K562 (cell line): ENCODE measurements at regions not wholly inside any gene's neighbourhood (a gene's known extent, or its start where the extent isn't known, plus 50 kb on each side); places are given as distances from the start of the nearest gene placed in this dataset.

Experiments
- ATAC-seq: fragments of 200-7000 bp; cut with Tn5 transposase; 3 replicates; pipeline ENCODE4 v1.9.1; 2020; ENCODE audit warnings: moderate library complexity
- BruUV-seq: library from RNA; stranded (reverse); fragments of 400-500 nt; replicated peaks from 2 replicates; lab custom pipeline; 2021; lab: Mats Ljungman, UMichigan
- CTCF ChIA-PET: fragments of 300-600 bp; formaldehyde crosslinking; extraction: SDS; loops from one replicate; lab custom pipeline; 2021; ENCODE audit warnings: low intra/inter-chr PET ratio; lab: Yijun Ruan, JAX
- POLR2A ChIA-PET: fragments of 300-600, 350-650 bp; sonication (Branson Sonifier 250); formaldehyde crosslinking; extraction: SDS; loops from one replicate; lab custom pipeline; 2021; ENCODE audit warnings: antibody characterized with exemption, inconsistent platforms; lab: Yijun Ruan, JAX
- DNase-seq, 4 experiments: peaks; one replicate each; pipeline versions ENCODE4 v3.0.0 to v3.0.0-alpha.2; 2011 to 2018; ENCODE audit warnings: low spot score in 3 of 4, mixed read lengths in 3 of 4; ENCODE audit errors: extremely low read depth in 1 of 4
- FAIRE-seq: peaks from 2 replicates; lab custom pipeline; 2011; peaks lifted over from hg19 to GRCh38; lab: Jason Lieb, UNC
- H2AFZ ChIP-seq: 2 replicates; pipeline ENCODE4 v1.6.0; 2011; ENCODE audit warnings: low read depth, low read length, control low read depth, inconsistent platforms
- H3K27ac ChIP-seq: fragments of 200-600 bp; 3 replicates; pipeline ENCODE4 v1.8.0; 2011; ENCODE audit warnings: low read depth, mild to moderate bottlenecking, control low read depth, inconsistent platforms, low read length, moderate library complexity, mixed read lengths; ENCODE audit errors: extremely low read depth
- H3K27me3 ChIP-seq, 2 experiments: fragments of 300-600 bp in 1 of 2; 2 replicates in 1 of 2; 3 replicates in 1 of 2; pipeline versions ENCODE4 v1.6.0 to v1.8.0; 2011; ENCODE audit warnings: inconsistent platforms in 2 of 2, low read length in 2 of 2, mild to moderate bottlenecking in 1 of 2, mixed read lengths in 1 of 2, moderate library complexity in 1 of 2; ENCODE audit not compliant: control insufficient read depth in 2 of 2, insufficient read depth in 2 of 2
- H3K36me3 ChIP-seq: fragments of 300-600 bp; 3 replicates; pipeline ENCODE4 v1.8.0; 2011; ENCODE audit warnings: mild to moderate bottlenecking, low read length, inconsistent platforms; ENCODE audit not compliant: control insufficient read depth, insufficient read depth
- H3K4me1 ChIP-seq, 2 experiments: fragments of 200-600 bp in 1 of 2; replicated peaks in 1 of 2; 2 replicates in 1 of 2; 3 replicates in 1 of 2; pipeline versions ENCODE4 v1.5.1 to v1.8.0; 2011; ENCODE audit warnings: inconsistent platforms in 2 of 2, low read length in 2 of 2, mild to moderate bottlenecking in 1 of 2, mixed read lengths in 1 of 2, moderate library complexity in 1 of 2; ENCODE audit not compliant: control insufficient read depth in 2 of 2, insufficient read depth in 2 of 2
- H3K4me2 ChIP-seq: 2 replicates; pipeline ENCODE4 v1.6.1; 2011; ENCODE audit warnings: low read length, control low read depth, inconsistent platforms, mixed read lengths; ENCODE audit not compliant: insufficient read depth
- H3K4me3 ChIP-seq: fragments of 200-600 bp; sonication (generic), shearing (Covaris generic); 2 replicates; pipeline ENCODE4 v1.5.1; 2016; ENCODE audit warnings: control low read depth, inconsistent platforms
- H3K79me2 ChIP-seq: fragments of 200-600 bp; 3 replicates; pipeline ENCODE4 v1.8.0; 2011; ENCODE audit warnings: low read length, inconsistent platforms; ENCODE audit not compliant: control insufficient read depth, insufficient read depth
- H3K9ac ChIP-seq, 2 experiments: 2 replicates each; pipeline versions ENCODE4 v1.6.0 to v1.6.1; 2011; ENCODE audit warnings: low read depth in 2 of 2, low read length in 2 of 2, control low read depth in 1 of 2, inconsistent platforms in 1 of 2, mild to moderate bottlenecking in 1 of 2, mixed read lengths in 1 of 2; ENCODE audit not compliant: insufficient read depth in 1 of 2
- H3K9me1 ChIP-seq: one replicate; pipeline ENCODE4 v1.6.0; 2011; ENCODE audit warnings: inconsistent platforms, mild to moderate bottlenecking, low read length, moderate library complexity; ENCODE audit not compliant: control insufficient read depth, insufficient read depth
- H3K9me3 ChIP-seq: replicated peaks from 2 replicates; pipeline ENCODE4 v1.5.1; 2011; ENCODE audit warnings: low read depth, low read length, inconsistent platforms; ENCODE audit not compliant: control insufficient read depth, insufficient read depth
- H4K20me1 ChIP-seq: replicated peaks from 2 replicates; pipeline ENCODE4 v1.6.1; 2011; ENCODE audit warnings: low read length, inconsistent platforms, mixed read lengths; ENCODE audit not compliant: control insufficient read depth, insufficient read depth
- RREB1 ChIP-seq: fragments of 250-450 bp; sonication (Bioruptor Pico); IDR thresholded peaks from 2 replicates; pipeline ENCODE4 v1.4.0; 2020
- SMARCC2 ChIP-seq: fragments of 450-650 bp; IDR thresholded peaks from 2 replicates; pipeline ENCODE4 v1.6.1; 2017; ENCODE audit warnings: antibody characterized with exemption, moderate library complexity, mild to moderate bottlenecking, low read depth
- SUPT5H ChIP-seq: fragments of 450-650 bp; IDR thresholded peaks from 2 replicates; pipeline ENCODE4 v1.6.1; 2016
- TAF1 ChIP-seq: IDR thresholded peaks from 2 replicates; pipeline ENCODE4 v1.6.1; 2011; ENCODE audit warnings: mild to moderate bottlenecking, low read length, moderate library complexity; ENCODE audit not compliant: insufficient read depth, control insufficient read depth, severe bottlenecking; ENCODE audit errors: extremely low read depth
- ZNF408 ChIP-seq: fragments of 250-450 bp; sonication (Bioruptor Pico); IDR thresholded peaks from 2 replicates; pipeline ENCODE4 v1.4.0; 2020; ENCODE audit warnings: low read depth, mild to moderate bottlenecking, moderate library complexity
- WGBS: fragments of 100-300 bp; shearing (Covaris generic); methylation state at CpG from one replicate; pipeline ENCODE4 v1.1.6; 2016; ENCODE audit warnings: low coverage, mixed read lengths; ENCODE audit not compliant: insufficient coverage; ENCODE audit errors: missing lambda C conversion rate; 5-methylcytosine and 5-hydroxymethylcytosine counted together
- in situ Hi-C: fragments of 300-500 bp; cut with MboI; formaldehyde crosslinking; loops from 4 replicates; pipeline ENCODE4 v1.15.0; 2018; ENCODE audit warnings: inconsistent platforms, mixed read lengths
- intact Hi-C: fragments of 100-400 bp; cut with micrococcal nuclease; formaldehyde crosslinking; loops from 2 replicates; pipeline ENCODE4 v1.14.2; 2022

- intact Hi-C loops, result no loop called here
- CTCF ChIA-PET, result no interaction called here
Measured at GRCh38 chr2:147147802-147148201, 697.0 kb upstream of the ACVR2A start.

More at GRCh38 chr2:147147802-147148201, 697.0 kb upstream of the ACVR2A start:
- no TSS peak for BruUV-seq
- FAIRE-seq (no peak), DNase-seq (no peak), ATAC-seq (no peak)
- in situ Hi-C loops, result no loop called here
- Histone ChIP-seq H3K4me2 (no peak overlapping the region), H3K36me3 (no peaks in the 10 kb centered on the region), H3K9me3 (no peaks in the 10 kb centered on the region), H3K9me1 (no peaks in the 10 kb centered on the region), H3K27ac (no peak overlapping the region), H3K4me3 (no peak overlapping the region), H2AFZ (no peak overlapping the region), H3K4me1 (no peaks in the 10 kb centered on the region), H3K9ac (no peak overlapping the region), H3K27me3 (no peaks in the 10 kb centered on the region), H3K79me2 (no peaks in the 10 kb centered on the region), H4K20me1 (no peaks in the 10 kb centered on the region)
- no peak for TF ChIP-seq RREB1 (CRISPR knock-in tag)
- TF ChIP-seq ZNF408 (CRISPR knock-in tag), result no peak
- TF ChIP-seq TAF1, result no peak
- TF ChIP-seq SMARCC2, result no peak
- TF ChIP-seq SUPT5H, result no peak
- POLR2A ChIA-PET, result no interaction called here
- 0% methylated on average over 2 of the region's 2 CpGs for WGBS
